ENCODE measurements at regions not wholly inside any gene's neighbourhood (a gene's known extent, or its start where the extent isn't known, plus 50 kb on each side); places are given as distances from the start of the nearest gene placed in this dataset.

DNA sequence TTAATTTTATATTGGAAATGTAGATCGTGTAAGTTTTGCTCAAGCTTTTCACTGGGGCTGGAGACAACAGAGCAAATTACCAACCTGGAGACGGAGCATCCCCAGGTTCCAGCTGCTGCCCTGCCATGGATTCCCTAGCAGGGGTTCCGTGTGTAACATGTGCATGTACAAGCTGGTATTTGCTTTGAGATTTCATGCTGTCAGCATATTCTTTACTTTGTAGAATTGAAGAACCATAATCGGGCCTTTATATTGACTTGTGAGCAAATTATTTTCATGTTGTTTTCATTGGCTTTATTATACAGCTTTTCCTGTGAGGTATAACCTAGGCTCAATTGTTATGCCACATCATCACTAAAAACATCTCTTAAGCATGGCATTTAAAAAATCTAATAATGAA is 369.2 kb upstream of the COBL start:
- no peak for DNase-seq (ENCODE audit: low read depth in 2 of 2)

- no peak for DNase-seq (ENCODE audit: low read depth in 2 of 2)
These were observed 364.2 kb upstream of the COBL start for GRCh38 chr7:51680594-51681399.

DNA sequence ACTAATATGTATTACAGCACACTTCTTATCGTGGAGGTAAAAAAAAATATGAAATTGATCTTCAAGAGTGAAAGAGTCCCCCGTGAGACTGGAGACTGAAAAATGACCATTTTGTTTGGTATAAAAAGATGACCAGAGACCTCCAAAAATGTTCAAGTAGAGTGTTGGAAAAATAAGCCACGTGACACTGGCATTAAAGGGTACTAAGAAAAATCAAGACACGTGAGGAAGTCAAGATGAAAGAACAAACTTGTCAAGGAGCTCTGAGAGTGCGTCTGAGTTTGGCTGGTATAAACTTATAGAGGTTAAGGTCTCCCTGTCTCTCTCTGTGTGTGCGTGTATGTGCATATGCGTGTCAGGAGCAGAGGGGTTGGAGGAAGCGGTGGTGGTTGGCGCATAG is 362.7 kb upstream of the COBL start:
- no peak for DNase-seq (ENCODE audit: low read depth in 2 of 2)

GRCh38 chr7:51666751-51667150 is 350.1 kb upstream of the COBL start:
- DNase-seq (ENCODE audit: low read depth in 2 of 2): no peak

DNA sequence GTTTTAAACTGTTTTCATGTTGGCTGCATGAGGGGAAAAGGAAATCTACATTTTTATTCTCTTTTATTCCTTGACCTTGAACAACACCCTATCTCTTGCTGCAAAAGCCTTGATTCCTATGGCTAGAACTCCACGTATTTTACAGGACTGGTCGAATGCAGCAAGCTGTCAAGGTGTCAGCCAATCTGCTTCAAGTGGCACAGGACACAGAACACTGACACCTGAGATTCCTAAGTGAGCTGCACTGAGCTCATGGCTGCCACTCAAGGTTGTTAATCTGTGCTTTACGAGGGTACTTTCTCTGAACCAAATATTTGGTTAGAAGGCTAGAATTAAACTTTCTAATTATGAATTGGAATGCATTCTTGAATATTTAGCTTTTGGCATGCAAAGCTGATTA is 349.7 kb upstream of the COBL start:
- no peak for DNase-seq (ENCODE audit: low read depth in 2 of 2)

GRCh38 chr7:51665045-51665780 is 348.6 kb upstream of the COBL start:
- DNase-seq (ENCODE audit: low read depth in 2 of 2): no peak

- DNase-seq (ENCODE audit: low read depth in 2 of 2): no peak
These were observed 343.9 kb upstream of the COBL start for GRCh38 chr7:51660516-51660915.

GRCh38 chr7:51658684-51659083 is 342.1 kb upstream of the COBL start:
- no peak for DNase-seq (ENCODE audit: low read depth in 2 of 2)

- DNase-seq (ENCODE audit: low read depth in 2 of 2): no peak
These were observed 331.3 kb upstream of the COBL start for GRCh38 chr7:51647931-51648351.

DNA sequence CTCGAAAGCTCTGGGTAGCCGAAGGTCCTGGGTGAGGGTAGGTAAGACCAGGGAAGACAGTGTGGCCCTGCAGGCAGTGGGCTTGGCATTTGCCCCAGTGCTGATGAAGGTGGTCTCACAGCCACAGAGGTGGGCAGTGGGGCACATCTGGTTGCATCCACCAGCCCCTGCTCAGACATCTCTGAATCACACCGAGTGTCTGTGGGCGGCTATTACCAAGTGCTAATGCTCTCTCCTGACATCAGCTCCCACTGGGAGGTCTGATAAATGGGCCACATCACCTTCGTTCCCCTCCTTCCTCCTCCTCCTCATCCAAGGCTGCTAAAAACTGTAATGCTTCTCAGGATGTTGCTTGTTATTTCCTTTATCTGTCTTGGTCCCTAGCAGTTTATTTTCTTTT is 330.9 kb upstream of the COBL start:
- no peak for DNase-seq (ENCODE audit: low read depth in 2 of 2)

- no peak for DNase-seq (ENCODE audit: low read depth in 2 of 2)
These were observed 329.2 kb upstream of the COBL start for GRCh38 chr7:51645702-51646298.

- no peak for DNase-seq (ENCODE audit: low read depth in 2 of 2)
These were observed 328.6 kb upstream of the COBL start for GRCh38 chr7:51645255-51645654.

- no peak for DNase-seq (ENCODE audit: low read depth in 2 of 2)
These were observed 327.6 kb upstream of the COBL start for GRCh38 chr7:51644216-51644615.

GRCh38 chr7:51640841-51641240 is 324.2 kb upstream of the COBL start:
- DNase-seq (ENCODE audit: low read depth in 2 of 2): no peak

DNA sequence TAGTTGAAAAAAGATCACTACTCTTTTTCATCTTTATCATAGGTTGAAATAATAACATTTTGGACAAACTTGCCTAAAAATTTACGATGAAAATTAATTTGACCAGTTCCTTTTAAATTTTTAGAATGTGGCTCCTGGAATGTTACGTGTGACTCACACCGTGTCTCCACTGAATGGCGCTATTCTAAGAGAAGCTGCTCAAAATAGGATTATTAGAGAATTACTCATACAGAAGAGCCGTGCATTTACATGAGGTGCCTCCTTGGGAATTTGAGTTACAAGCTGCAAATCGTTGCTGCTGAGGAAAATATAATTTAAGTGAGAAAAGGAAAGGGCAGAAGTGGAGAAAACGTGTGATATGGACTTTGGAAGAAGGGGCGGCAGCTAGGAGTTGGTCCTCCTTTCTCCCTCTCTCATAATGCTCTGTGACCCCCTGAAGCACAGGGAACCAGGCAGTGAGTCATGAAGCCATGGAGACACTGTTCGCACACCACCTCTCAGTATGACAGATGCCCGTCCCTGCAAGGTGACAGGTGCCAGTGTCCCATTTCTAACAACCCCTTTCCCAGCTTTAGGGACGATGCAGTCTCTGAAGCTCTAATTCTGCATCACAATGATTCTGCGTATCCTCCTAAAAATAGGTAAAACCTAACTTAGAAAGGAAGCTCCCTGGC is 323.2 kb upstream of the COBL start:
- DNase-seq (ENCODE audit: low read depth in 2 of 2): no peak

DNA sequence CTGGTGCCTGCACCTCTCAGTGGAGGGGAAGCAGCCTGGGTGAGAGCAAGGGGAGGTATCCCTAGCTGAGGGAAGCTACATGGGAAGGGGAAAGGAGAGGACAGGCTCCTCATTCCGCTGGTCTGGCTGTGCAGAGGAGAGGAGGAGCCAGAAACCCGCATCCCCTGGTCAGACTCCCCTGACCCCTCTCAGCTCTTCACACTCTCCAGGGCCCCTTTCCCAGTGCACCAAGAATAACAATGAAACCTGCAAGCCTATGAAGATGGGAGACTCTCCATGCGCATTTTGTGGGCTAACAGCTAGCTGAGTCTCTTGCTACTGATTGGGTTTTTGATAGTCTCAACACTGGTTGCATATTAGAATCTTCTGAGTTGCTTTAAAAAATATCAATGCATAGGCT is 319.9 kb upstream of the COBL start:
- no peak for DNase-seq (ENCODE audit: low read depth in 2 of 2)

DNA sequence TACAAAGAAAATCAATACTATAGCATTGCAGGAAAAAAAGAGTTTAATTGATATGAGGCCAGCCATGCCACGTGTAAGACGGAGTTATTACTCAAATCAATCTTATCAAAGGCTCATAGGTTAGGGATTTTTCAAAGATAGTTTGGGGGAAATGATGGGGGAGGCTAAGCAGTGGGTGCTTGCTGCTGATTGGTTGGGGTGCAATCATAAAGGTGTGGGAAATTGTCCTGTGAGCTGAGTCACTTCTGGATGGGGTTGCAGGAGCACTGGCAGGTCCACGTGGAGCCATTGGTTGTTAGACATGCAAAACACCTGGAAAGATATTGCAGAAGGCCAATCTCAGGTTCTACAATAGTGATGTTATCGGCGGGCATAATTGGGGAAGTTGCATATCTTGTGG is 319.2 kb upstream of the COBL start:
- no peak for DNase-seq (ENCODE audit: low read depth in 2 of 2)

DNA sequence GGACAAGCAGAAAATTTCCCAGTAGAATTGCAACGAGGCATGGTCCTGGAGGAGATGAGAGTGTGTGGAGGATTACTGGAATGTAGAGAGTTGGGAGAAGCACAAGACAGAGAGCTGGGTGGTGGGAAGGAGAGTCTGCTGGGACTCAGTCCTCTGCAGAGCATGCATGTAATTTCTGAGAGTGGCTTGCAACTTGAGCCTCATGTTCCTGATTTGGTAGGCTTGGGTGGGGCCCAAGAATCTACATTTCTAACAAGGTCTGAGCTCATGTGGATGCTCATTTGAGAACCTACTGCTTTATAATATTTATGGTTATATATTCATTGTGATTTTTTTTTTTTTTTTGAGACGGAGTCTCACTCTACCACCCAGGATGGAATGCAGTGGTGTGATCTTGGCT is 317.9 kb upstream of the COBL start:
- DNase-seq (ENCODE audit: low read depth in 2 of 2): no peak

DNA sequence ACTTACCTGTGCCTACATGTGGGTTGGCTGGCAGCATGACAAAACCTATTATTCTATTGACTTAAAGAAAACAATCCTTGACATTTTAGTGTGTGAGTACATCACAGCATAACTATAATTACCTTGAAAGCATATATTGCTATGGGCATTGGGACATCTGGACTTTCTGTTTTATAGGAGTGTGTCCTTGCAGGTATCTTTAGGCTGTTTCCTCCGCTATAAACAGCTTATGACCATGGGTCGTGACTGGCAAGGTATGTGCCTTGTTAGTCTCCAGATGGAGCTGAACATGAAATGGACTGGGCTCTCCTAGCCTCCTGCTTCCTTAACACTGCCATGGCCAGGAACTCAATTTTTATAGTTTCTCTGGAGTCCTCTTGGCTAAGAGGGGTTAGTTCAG is 317.4 kb upstream of the COBL start:
- DNase-seq (ENCODE audit: low read depth in 2 of 2): no peak

GRCh38 chr7:51633596-51633995 is 317.0 kb upstream of the COBL start:
- DNase-seq (ENCODE audit: low read depth in 2 of 2): no peak

- DNase-seq (ENCODE audit: low read depth in 2 of 2): no peak
These were observed 316.4 kb upstream of the COBL start for GRCh38 chr7:51633006-51633405.

GRCh38 chr7:51630933-51631332 is 314.3 kb upstream of the COBL start:
- no peak for DNase-seq (ENCODE audit: low read depth in 2 of 2)
